SK-N-SH treated with all-trans-retinoic acid at 6 μM for 48 hours (cell line): ENCODE measurements at regions not wholly inside any gene's neighbourhood (a gene's known extent, or its start where the extent isn't known, plus 50 kb on each side); places are given as distances from the start of the nearest gene placed in this dataset.

ENCODE experiments used
- ATAC-seq: fragments of 200-7000 bp; cut with Tn5 transposase; 3 replicates; pipeline ENCODE4 v1.9.1; 2020; ENCODE audit warnings: mild to moderate bottlenecking, moderate library complexity
- BACH2 ChIP-seq: fragments of 250-450 bp; sonication (Bioruptor Pico); IDR thresholded peaks from 2 replicates; pipeline ENCODE4 v1.9.0; 2021; ENCODE audit warnings: mild to moderate bottlenecking, borderline replicate concordance
- CSDC2 ChIP-seq: fragments of 250-450 bp; sonication (Bioruptor Pico); IDR thresholded peaks from 2 replicates; pipeline ENCODE4 v1.5.0; 2020; ENCODE audit warnings: mild to moderate bottlenecking, moderate library complexity
- ESRRG ChIP-seq: fragments of 250-450 bp; sonication (Bioruptor Pico); IDR thresholded peaks from 2 replicates; pipeline ENCODE4 v1.6.1; 2021; ENCODE audit warnings: mild to moderate bottlenecking
- GLIS3 ChIP-seq: fragments of 250-450 bp; sonication (Bioruptor Pico); IDR thresholded peaks from 2 replicates; pipeline ENCODE4 v1.5.0; 2020; ENCODE audit warnings: mild to moderate bottlenecking, moderate library complexity
- ISL1 ChIP-seq: fragments of 250-450 bp; sonication (Bioruptor Pico); IDR thresholded peaks from 2 replicates; pipeline ENCODE4 v2.1.2; 2022; ENCODE audit warnings: mild to moderate bottlenecking, moderate library complexity
- OSR1 ChIP-seq: fragments of 250-450 bp; sonication (Bioruptor Pico); IDR thresholded peaks from 2 replicates; pipeline ENCODE4 v1.8.0; 2022; ENCODE audit warnings: moderate library complexity, mild to moderate bottlenecking, inconsistent platforms
- RARB ChIP-seq: fragments of 250-450 bp; sonication (Bioruptor Pico); IDR thresholded peaks from 2 replicates; pipeline ENCODE4 v1.8.0; 2021; ENCODE audit warnings: mild to moderate bottlenecking, moderate library complexity
- SNAI2 ChIP-seq: fragments of 250-450 bp; sonication (Bioruptor Pico); IDR thresholded peaks from 2 replicates; pipeline ENCODE4 v1.5.0; 2020; ENCODE audit warnings: mild to moderate bottlenecking, moderate library complexity
- TCF4 ChIP-seq: fragments of 250-450 bp; sonication (Bioruptor Pico); IDR thresholded peaks from 2 replicates; pipeline ENCODE4 v1.8.0; 2021; ENCODE audit warnings: mild to moderate bottlenecking, moderate library complexity, borderline replicate concordance
- TOX ChIP-seq: fragments of 250-450 bp; sonication (Bioruptor Pico); IDR thresholded peaks from 2 replicates; pipeline ENCODE4 v1.8.0; 2021; ENCODE audit warnings: mild to moderate bottlenecking, moderate library complexity, borderline replicate concordance
- ZC3H10 ChIP-seq: fragments of 250-450 bp; sonication (Bioruptor Pico); IDR thresholded peaks from 2 replicates; pipeline ENCODE4 v1.5.1; 2021; ENCODE audit warnings: mild to moderate bottlenecking, moderate library complexity
- ZFP3 ChIP-seq: fragments of 250-450 bp; sonication (Bioruptor Pico); IDR thresholded peaks from 2 replicates; pipeline ENCODE4 v1.5.0; 2020; ENCODE audit warnings: mild to moderate bottlenecking, moderate library complexity
- ZFP30 ChIP-seq: fragments of 450-650 bp; formaldehyde crosslinking; IDR thresholded peaks from 2 replicates; pipeline ENCODE4 v1.5.0; 2022; ENCODE audit warnings: mild to moderate bottlenecking, moderate library complexity
- ZNF565 ChIP-seq: fragments of 450-650 bp; formaldehyde crosslinking; conservative IDR thresholded peaks from 2 replicates; pipeline ENCODE4 v1.5.0; 2020; ENCODE audit warnings: low read depth, mild to moderate bottlenecking, moderate library complexity
- ZNF70 ChIP-seq: fragments of 450-650 bp; formaldehyde crosslinking; IDR thresholded peaks from 2 replicates; pipeline ENCODE4 v1.5.0; 2020; ENCODE audit warnings: mild to moderate bottlenecking, moderate library complexity
- ZNF8 ChIP-seq: fragments of 450-650 bp; formaldehyde crosslinking; IDR thresholded peaks from 2 replicates; pipeline ENCODE4 v1.5.0; 2020; ENCODE audit warnings: mild to moderate bottlenecking, moderate library complexity
- TF ChIP-seq, protein P1 (sequence below): fragments of 250-450 bp; sonication (Bioruptor Pico); IDR thresholded peaks from 2 replicates; pipeline ENCODE4 v1.5.1; 2020; ENCODE audit warnings: low read depth, mild to moderate bottlenecking, moderate library complexity
- TF ChIP-seq, protein P2 (sequence below): fragments of 250-450 bp; sonication (Bioruptor Pico); IDR thresholded peaks from 2 replicates; pipeline ENCODE4 v1.8.0; 2020; ENCODE audit warnings: mild to moderate bottlenecking, moderate library complexity, borderline replicate concordance
- TF ChIP-seq, protein P3 (sequence below): fragments of 250-450 bp; sonication (Bioruptor Pico); IDR thresholded peaks from 2 replicates; pipeline ENCODE4 v1.5.0; 2020; ENCODE audit warnings: mild to moderate bottlenecking, moderate library complexity
- TF ChIP-seq, protein P4 (sequence below): fragments of 250-450 bp; sonication (Bioruptor Pico); IDR thresholded peaks from 2 replicates; pipeline ENCODE4 v1.5.1; 2021; ENCODE audit warnings: mild to moderate bottlenecking, moderate library complexity
- TF ChIP-seq, protein P5 (sequence below): fragments of 250-450 bp; sonication (Bioruptor Pico); IDR thresholded peaks from 2 replicates; pipeline ENCODE4 v1.8.0; 2021; ENCODE audit warnings: low read depth, mild to moderate bottlenecking, moderate library complexity, borderline replicate concordance

DNA sequence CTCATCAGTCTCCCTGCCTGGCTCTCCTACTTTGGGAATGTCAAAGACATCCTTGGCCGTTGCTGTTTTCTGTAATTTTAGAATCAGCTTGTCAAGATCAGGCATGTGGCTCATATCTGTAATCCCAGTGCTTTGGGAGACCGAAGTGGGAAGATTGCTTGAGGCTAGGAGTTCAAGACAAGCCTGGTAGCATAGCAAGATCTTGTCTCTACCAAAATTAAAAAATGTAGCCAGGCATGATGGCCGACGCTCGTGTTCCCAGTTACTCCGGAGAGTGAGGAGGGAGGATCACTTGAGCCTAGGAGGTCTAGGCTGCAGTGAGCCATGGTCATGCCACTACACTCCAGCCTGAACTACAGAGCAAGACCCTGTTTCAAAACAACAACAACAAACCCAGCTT, 144.0 kb upstream of the ATP10A start:
- TF ChIP-seq OSR1 (CRISPR knock-in tag) (no peak), ESRRG (no peak), GLIS3 (CRISPR knock-in tag) (no peak), BACH2 (CRISPR knock-in tag) (no peak), ZFP3 (CRISPR knock-in tag) (no peak), TOX (CRISPR knock-in tag) (no peak)
- TF ChIP-seq, protein P1, sequence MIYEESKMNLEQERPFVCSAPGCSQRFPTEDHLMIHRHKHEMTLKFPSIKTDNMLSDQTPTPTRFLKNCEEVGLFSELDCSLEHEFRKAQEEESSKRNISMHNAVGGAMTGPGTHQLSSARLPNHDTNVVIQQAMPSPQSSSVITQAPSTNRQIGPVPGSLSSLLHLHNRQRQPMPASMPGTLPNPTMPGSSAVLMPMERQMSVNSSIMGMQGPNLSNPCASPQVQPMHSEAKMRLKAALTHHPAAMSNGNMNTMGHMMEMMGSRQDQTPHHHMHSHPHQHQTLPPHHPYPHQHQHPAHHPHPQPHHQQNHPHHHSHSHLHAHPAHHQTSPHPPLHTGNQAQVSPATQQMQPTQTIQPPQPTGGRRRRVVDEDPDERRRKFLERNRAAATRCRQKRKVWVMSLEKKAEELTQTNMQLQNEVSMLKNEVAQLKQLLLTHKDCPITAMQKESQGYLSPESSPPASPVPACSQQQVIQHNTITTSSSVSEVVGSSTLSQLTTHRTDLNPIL (CRISPR knock-in tag): no peak
- TF ChIP-seq, protein P2, sequence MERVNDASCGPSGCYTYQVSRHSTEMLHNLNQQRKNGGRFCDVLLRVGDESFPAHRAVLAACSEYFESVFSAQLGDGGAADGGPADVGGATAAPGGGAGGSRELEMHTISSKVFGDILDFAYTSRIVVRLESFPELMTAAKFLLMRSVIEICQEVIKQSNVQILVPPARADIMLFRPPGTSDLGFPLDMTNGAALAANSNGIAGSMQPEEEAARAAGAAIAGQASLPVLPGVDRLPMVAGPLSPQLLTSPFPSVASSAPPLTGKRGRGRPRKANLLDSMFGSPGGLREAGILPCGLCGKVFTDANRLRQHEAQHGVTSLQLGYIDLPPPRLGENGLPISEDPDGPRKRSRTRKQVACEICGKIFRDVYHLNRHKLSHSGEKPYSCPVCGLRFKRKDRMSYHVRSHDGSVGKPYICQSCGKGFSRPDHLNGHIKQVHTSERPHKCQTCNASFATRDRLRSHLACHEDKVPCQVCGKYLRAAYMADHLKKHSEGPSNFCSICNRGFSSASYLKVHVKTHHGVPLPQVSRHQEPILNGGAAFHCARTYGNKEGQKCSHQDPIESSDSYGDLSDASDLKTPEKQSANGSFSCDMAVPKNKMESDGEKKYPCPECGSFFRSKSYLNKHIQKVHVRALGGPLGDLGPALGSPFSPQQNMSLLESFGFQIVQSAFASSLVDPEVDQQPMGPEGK (CRISPR knock-in tag): no peak
- TF ChIP-seq, protein P3, sequence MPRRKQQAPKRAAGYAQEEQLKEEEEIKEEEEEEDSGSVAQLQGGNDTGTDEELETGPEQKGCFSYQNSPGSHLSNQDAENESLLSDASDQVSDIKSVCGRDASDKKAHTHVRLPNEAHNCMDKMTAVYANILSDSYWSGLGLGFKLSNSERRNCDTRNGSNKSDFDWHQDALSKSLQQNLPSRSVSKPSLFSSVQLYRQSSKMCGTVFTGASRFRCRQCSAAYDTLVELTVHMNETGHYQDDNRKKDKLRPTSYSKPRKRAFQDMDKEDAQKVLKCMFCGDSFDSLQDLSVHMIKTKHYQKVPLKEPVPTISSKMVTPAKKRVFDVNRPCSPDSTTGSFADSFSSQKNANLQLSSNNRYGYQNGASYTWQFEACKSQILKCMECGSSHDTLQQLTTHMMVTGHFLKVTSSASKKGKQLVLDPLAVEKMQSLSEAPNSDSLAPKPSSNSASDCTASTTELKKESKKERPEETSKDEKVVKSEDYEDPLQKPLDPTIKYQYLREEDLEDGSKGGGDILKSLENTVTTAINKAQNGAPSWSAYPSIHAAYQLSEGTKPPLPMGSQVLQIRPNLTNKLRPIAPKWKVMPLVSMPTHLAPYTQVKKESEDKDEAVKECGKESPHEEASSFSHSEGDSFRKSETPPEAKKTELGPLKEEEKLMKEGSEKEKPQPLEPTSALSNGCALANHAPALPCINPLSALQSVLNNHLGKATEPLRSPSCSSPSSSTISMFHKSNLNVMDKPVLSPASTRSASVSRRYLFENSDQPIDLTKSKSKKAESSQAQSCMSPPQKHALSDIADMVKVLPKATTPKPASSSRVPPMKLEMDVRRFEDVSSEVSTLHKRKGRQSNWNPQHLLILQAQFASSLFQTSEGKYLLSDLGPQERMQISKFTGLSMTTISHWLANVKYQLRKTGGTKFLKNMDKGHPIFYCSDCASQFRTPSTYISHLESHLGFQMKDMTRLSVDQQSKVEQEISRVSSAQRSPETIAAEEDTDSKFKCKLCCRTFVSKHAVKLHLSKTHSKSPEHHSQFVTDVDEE (CRISPR knock-in tag): no peak
- TF ChIP-seq, all 23 proteins: peak for 0
- ATAC-seq: no peak

DNA sequence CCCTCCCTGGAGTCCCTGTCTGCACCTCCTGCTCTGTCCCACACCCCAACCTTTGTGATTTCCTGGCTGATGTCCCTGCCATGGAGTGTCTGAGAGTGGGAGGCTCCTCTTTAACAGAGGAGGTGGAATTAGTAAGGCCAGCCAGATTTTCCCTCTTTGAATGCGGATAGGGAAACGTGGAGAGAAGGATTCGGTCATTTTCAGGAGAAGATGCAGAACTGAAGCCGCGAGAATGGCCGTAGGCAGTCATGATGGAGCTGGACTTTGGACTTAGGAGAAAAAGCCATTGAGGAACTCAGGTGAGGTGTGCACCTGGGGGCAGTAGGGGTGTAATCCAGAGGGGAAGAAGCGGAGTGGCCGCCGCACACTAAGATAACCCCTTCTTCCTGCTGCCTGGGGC, 138.1 kb upstream of the ATP10A start:
- no peak for TF ChIP-seq ISL1 (CRISPR knock-in tag)
- TF ChIP-seq, protein P4, sequence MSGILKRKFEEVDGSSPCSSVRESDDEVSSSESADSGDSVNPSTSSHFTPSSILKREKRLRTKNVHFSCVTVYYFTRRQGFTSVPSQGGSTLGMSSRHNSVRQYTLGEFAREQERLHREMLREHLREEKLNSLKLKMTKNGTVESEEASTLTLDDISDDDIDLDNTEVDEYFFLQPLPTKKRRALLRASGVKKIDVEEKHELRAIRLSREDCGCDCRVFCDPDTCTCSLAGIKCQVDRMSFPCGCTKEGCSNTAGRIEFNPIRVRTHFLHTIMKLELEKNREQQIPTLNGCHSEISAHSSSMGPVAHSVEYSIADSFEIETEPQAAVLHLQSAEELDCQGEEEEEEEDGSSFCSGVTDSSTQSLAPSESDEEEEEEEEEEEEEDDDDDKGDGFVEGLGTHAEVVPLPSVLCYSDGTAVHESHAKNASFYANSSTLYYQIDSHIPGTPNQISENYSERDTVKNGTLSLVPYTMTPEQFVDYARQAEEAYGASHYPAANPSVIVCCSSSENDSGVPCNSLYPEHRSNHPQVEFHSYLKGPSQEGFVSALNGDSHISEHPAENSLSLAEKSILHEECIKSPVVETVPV (CRISPR knock-in tag): no peak
- no peak for TF ChIP-seq RARB (CRISPR knock-in tag)
- no peak for TF ChIP-seq ZFP3 (CRISPR knock-in tag)
- no peak for ATAC-seq

DNA sequence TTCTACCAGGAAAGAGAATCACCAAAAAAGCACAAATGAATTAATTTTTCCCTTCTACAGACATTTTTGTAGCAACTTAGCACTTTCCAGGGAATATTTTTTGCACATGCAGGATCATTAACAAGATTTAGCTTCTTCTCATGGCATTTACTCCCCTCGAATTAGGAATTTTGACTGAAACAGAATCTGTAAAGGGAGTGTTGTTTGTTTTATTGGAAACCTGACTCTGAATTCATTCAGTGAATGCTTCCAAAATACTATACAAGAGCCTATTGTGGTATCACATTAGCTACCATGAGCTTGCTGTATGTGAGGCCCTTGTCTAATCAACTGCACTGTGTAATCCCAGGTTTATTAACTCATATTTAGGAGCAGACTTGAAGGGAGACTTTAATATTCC, 130.4 kb upstream of the ATP10A start:
- TF ChIP-seq CSDC2 (no peak), ZFP30 (CRISPR knock-in tag) (no peak), ISL1 (CRISPR knock-in tag) (no peak), ZC3H10 (CRISPR knock-in tag) (no peak), SNAI2 (CRISPR knock-in tag) (no peak), ESRRG (no peak), RARB (CRISPR knock-in tag) (no peak), GLIS3 (CRISPR knock-in tag) (no peak)
- TF ChIP-seq, protein P4 (CRISPR knock-in tag): no peak
- TF ChIP-seq, protein P1 (CRISPR knock-in tag): no peak
- ATAC-seq: no peak

DNA sequence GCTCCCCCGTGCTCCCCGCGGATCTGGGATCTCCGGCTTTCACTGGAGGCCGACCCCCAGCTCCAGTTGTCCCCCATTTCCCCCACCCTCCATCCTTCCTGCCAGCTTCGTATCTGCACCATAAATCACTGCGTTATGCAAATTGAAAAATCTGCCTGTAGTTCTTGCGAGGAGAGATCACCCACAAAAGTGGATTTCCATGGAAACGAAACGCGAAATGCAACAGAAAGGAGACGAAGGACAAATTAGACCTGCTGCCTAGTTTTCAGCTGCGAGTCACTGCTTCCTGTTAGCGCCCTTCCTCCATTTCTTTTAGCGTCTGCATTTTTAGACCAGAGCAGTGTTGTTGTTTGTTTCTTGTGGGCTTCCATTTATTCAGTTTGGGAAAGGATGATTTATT, 127.1 kb upstream of the ATP10A start:
- no peak for ATAC-seq
- no peak for TF ChIP-seq ZNF565 (CRISPR knock-in tag)
- TF ChIP-seq, protein P1 (CRISPR knock-in tag): no peak
- TF ChIP-seq TOX (CRISPR knock-in tag): no peak
- TF ChIP-seq ZFP3 (CRISPR knock-in tag): no peak
- TF ChIP-seq ZNF8 (CRISPR knock-in tag): no peak
- TF ChIP-seq RARB (CRISPR knock-in tag): no peak
- TF ChIP-seq, protein P2 (CRISPR knock-in tag): no peak
- TF ChIP-seq TCF4: no peak
- TF ChIP-seq ZNF70: no peak
- TF ChIP-seq, protein P5, sequence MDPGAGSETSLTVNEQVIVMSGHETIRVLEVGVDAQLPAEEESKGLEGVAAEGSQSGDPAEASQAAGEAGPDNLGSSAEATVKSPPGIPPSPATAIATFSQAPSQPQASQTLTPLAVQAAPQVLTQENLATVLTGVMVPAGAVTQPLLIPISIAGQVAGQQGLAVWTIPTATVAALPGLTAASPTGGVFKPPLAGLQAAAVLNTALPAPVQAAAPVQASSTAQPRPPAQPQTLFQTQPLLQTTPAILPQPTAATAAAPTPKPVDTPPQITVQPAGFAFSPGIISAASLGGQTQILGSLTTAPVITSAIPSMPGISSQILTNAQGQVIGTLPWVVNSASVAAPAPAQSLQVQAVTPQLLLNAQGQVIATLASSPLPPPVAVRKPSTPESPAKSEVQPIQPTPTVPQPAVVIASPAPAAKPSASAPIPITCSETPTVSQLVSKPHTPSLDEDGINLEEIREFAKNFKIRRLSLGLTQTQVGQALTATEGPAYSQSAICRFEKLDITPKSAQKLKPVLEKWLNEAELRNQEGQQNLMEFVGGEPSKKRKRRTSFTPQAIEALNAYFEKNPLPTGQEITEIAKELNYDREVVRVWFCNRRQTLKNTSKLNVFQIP (CRISPR knock-in tag): no peak
